ENCODE measurements at regions not wholly inside any gene's neighbourhood (a gene's known extent, or its start where the extent isn't known, plus 50 kb on each side); places are given as distances from the start of the nearest gene placed in this dataset.

DNA sequence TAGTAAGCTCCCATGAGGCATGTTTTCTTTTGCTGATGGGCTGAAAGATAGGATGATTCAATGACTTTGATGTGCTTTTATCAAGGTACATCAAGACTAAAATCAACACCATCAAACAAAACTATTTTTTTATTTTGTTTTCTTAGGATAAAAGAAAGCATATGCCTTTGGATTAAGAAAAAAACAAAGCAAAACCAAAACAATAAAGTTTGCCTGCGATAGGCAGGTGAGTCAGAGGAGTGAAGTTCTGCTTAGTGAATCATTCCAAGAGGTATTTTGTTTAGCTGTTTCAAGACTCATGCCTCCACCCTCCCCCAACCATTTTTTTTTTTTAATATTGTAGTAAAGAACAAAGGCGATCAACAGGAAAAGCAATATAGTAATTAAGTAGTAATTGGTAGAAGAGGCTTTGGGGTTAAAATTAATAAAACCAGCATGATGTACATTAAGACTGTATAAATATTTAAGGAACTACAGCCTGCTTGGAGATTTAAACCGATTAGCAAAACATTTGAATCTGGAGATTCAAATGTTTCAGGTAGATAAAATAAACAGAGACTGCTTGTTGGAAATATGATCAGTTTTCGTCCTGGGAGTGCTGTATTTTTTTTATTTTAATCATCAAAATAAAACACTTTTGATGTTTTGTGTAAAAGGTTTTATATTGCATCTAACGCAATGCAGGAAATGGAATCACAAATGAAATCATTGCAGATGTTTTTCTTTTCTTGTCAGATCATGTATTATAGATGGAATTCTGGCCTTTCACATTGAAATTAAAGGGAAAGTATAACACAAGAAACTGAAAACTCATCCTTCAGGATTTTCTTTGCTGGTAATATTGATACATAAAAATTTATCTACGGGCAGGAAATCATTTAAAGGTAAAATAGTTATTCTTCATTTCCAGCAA, 482.3 kb upstream of the MANEA start:
- no peak for DNase-seq (ENCODE audit: low spot score)
- Histone ChIP-seq H3K9me3 (ENCODE audit: severe bottlenecking) (no peaks in the 10 kb centered on the region), H3K4me3 (ENCODE audit: severe bottlenecking) (peak overlapping the region; percentile 10), H3K27me3 (ENCODE audit: insufficient read depth, poor library complexity, severe bottlenecking) (no peaks in the 10 kb centered on the region), H3K27ac (ENCODE audit: poor library complexity, severe bottlenecking) (peak overlapping the region; percentile 95), H3K4me1 (ENCODE audit: insufficient read depth, poor library complexity, severe bottlenecking) (peaks cover 52% of the 10 kb centered on the region), H3K36me3 (ENCODE audit: low read depth) (no peaks in the 10 kb centered on the region)
- peak; percentile 75 for ATAC-seq (ENCODE audit: low read depth)
- TF ChIP-seq, protein P1, sequence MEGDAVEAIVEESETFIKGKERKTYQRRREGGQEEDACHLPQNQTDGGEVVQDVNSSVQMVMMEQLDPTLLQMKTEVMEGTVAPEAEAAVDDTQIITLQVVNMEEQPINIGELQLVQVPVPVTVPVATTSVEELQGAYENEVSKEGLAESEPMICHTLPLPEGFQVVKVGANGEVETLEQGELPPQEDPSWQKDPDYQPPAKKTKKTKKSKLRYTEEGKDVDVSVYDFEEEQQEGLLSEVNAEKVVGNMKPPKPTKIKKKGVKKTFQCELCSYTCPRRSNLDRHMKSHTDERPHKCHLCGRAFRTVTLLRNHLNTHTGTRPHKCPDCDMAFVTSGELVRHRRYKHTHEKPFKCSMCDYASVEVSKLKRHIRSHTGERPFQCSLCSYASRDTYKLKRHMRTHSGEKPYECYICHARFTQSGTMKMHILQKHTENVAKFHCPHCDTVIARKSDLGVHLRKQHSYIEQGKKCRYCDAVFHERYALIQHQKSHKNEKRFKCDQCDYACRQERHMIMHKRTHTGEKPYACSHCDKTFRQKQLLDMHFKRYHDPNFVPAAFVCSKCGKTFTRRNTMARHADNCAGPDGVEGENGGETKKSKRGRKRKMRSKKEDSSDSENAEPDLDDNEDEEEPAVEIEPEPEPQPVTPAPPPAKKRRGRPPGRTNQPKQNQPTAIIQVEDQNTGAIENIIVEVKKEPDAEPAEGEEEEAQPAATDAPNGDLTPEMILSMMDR (IDR thresholded peaks at IDR 0.05; ENCODE audit: poor library complexity, severe bottlenecking), result no peak

DNA sequence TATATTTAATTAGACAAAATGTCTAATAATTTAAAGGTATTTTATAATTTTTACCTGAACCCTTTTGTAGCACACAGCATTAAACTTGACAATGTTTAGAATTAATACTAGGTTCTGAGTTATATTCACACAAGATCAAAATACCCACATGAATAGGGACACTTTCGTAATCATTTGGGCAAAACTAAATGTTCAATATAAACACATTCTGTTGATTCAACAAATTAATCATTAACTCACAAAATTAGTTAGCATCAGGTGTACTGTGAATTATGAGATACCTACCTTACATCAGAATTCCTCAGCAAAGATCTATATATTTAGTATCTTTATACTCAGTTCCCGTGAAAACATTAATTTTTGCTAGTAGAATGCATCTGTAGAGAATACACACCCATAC, 481.5 kb upstream of the MANEA start:
- TF ChIP-seq, protein P1 (IDR thresholded peaks at IDR 0.05; ENCODE audit: poor library complexity, severe bottlenecking), result no peak
- H3K27me3 ChIP-seq (ENCODE audit: insufficient read depth, poor library complexity, severe bottlenecking), result no peaks in the 10 kb centered on the region
- H3K9me3 ChIP-seq (ENCODE audit: severe bottlenecking), result no peaks in the 10 kb centered on the region
- H3K4me3 ChIP-seq (ENCODE audit: severe bottlenecking), result no peak overlapping the region
- no peaks in the 10 kb centered on the region for H3K36me3 ChIP-seq (ENCODE audit: low read depth)
- DNase-seq (ENCODE audit: low spot score) (no peak), ATAC-seq (ENCODE audit: low read depth) (no peak)
- H3K4me1 ChIP-seq (ENCODE audit: insufficient read depth, poor library complexity, severe bottlenecking), result peaks cover 52% of the 10 kb centered on the region
- H3K27ac ChIP-seq (ENCODE audit: poor library complexity, severe bottlenecking), result peak overlapping the region; percentile 95

DNA sequence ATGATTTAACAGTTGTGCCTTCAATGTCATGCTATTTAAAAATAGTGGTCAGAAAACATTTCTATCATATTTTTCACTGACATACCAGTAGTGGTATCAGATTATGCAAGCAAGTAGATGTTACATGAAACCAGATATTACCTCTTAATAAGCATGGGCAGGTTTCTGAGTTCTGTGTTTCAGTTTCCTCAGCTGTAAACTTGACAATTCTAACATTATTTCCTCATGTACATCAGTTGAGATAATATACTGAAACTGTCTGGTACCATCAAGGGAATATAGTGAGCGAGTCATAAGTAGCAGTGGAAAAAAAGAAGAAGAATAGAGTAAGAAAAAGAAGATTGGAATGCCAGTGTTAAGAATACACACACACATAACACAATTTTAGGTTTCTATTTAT, 477.9 kb upstream of the MANEA start:
- Histone ChIP-seq H3K27ac (ENCODE audit: poor library complexity, severe bottlenecking) (no peak overlapping the region), H3K36me3 (ENCODE audit: low read depth) (no peaks in the 10 kb centered on the region), H3K9me3 (ENCODE audit: severe bottlenecking) (no peaks in the 10 kb centered on the region), H3K4me1 (ENCODE audit: insufficient read depth, poor library complexity, severe bottlenecking) (peaks cover 22% of the 10 kb centered on the region), H3K4me3 (ENCODE audit: severe bottlenecking) (no peak overlapping the region), H3K27me3 (ENCODE audit: insufficient read depth, poor library complexity, severe bottlenecking) (no peaks in the 10 kb centered on the region)
- ATAC-seq (ENCODE audit: low read depth), result no peak
- DNase-seq (ENCODE audit: low spot score), result no peak
- TF ChIP-seq, protein P1 (IDR thresholded peaks at IDR 0.05; ENCODE audit: poor library complexity, severe bottlenecking), result no peak

DNA sequence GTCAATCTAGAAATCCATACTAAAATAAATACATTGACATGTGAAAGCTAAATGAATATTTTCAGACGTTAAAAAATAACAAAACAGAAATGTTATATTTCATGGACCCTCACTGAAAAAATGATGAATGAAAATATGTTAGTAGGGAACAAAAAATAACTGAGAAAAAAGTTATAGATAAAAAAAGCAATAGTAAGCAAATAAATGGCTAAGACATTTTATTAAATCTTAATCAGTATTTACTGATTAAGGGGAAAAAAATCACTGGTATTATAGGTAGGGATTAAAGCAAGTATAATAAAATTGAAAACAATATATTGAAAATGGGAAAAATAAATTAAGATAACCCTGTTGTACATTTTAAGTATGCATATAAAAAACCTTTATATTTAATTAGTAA, 468.1 kb upstream of the MANEA start:
- Histone ChIP-seq H3K27me3 (ENCODE audit: insufficient read depth, poor library complexity, severe bottlenecking) (no peaks in the 10 kb centered on the region), H3K4me1 (ENCODE audit: insufficient read depth, poor library complexity, severe bottlenecking) (no peaks in the 10 kb centered on the region), H3K36me3 (ENCODE audit: low read depth) (no peaks in the 10 kb centered on the region), H3K9me3 (ENCODE audit: severe bottlenecking) (no peaks in the 10 kb centered on the region), H3K4me3 (ENCODE audit: severe bottlenecking) (no peak overlapping the region), H3K27ac (ENCODE audit: poor library complexity, severe bottlenecking) (no peak overlapping the region)
- TF ChIP-seq, protein P1 (IDR thresholded peaks at IDR 0.05; ENCODE audit: poor library complexity, severe bottlenecking), result no peak
- ATAC-seq (ENCODE audit: low read depth) (no peak), DNase-seq (ENCODE audit: low spot score) (no peak)

DNA sequence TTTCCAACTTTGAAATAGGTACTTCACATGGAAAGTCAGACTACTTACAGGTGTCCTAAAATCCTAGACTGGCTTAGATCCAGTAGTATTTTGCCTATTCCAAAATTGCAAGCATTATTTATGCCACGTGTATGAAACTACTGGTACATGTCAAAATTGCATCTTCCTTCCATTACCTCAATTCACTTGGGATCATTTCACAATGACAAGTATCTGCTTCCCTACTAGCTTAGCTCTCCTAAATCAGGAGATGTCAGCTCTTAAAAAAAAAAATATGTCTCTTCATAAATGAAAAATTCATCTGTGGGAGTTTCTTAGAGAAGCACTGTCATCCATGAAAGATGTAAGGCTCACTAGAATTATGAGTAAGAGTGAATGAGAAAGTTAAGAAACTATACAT, 466.6 kb upstream of the MANEA start:
- DNase-seq (ENCODE audit: low spot score) (no peak), ATAC-seq (ENCODE audit: low read depth) (no peak)
- Histone ChIP-seq H3K4me1 (ENCODE audit: insufficient read depth, poor library complexity, severe bottlenecking) (no peaks in the 10 kb centered on the region), H3K9me3 (ENCODE audit: severe bottlenecking) (no peaks in the 10 kb centered on the region), H3K27ac (ENCODE audit: poor library complexity, severe bottlenecking) (no peak overlapping the region), H3K27me3 (ENCODE audit: insufficient read depth, poor library complexity, severe bottlenecking) (no peaks in the 10 kb centered on the region), H3K36me3 (ENCODE audit: low read depth) (no peaks in the 10 kb centered on the region), H3K4me3 (ENCODE audit: severe bottlenecking) (no peak overlapping the region)
- TF ChIP-seq, protein P1 (IDR thresholded peaks at IDR 0.05; ENCODE audit: poor library complexity, severe bottlenecking), result no peak

Data from RWPE2 (cell line).